OCI-LY7 (cell line): ENCODE measurements at regions not wholly inside any gene's neighbourhood (a gene's known extent, or its start where the extent isn't known, plus 50 kb on each side); places are given as distances from the start of the nearest gene placed in this dataset.
"Not testable (repeated sequence)": the region's sequence is repeated elsewhere in the genome, so short reads cannot be mapped to it uniquely, and the experiment has no call there.

Experiments
- BruUV-seq: library from RNA; stranded (reverse); fragments of 400-500 nt; replicated peaks from 2 replicates; lab custom pipeline; 2021; lab: Mats Ljungman, UMichigan
- CTCF ChIA-PET: fragments of 300-600 bp; sonication (Branson Sonifier 250); formaldehyde crosslinking; loops from one replicate; lab custom pipeline; 2022; ENCODE audit warnings: antibody characterized with exemption; ENCODE audit not compliant: unreplicated experiment; lab: Charles Lee
- POLR2A ChIA-PET: fragments of 300-600 bp; sonication (Branson Sonifier 250); formaldehyde crosslinking; loops from one replicate; lab custom pipeline; 2022; ENCODE audit warnings: antibody characterized with exemption; lab: Charles Lee
- DNase-seq: peaks from one replicate; pipeline ENCODE4 v3.0.0-alpha.2; 2015; ENCODE audit warnings: low spot score
- H2AFZ ChIP-seq: fragments of 200-600 bp; sonication (generic), shearing (Covaris generic); 2 replicates; pipeline ENCODE4 v1.6.1; 2014; ENCODE audit warnings: mild to moderate bottlenecking, antibody characterized with exemption, low read length, moderate library complexity
- H3K27ac ChIP-seq: fragments of 200-600 bp; sonication (generic); 2 replicates; pipeline ENCODE4 v1.5.1; 2014; ENCODE audit warnings: mixed run types, low read depth, mild to moderate bottlenecking, moderate library complexity, low read length, inconsistent platforms; ENCODE audit not compliant: poor library complexity, severe bottlenecking
- H3K36me3 ChIP-seq: fragments of 200-600 bp; sonication (generic); 2 replicates; pipeline ENCODE4 v1.6.1; 2014; ENCODE audit warnings: mild to moderate bottlenecking, antibody characterized with exemption, low read length, moderate library complexity, mixed read lengths; ENCODE audit not compliant: insufficient read depth
- H3K4me1 ChIP-seq: fragments of 200-600 bp; sonication (generic); 2 replicates; pipeline ENCODE4 v1.5.1; 2014; ENCODE audit warnings: mild to moderate bottlenecking, low read length; ENCODE audit not compliant: insufficient read depth, poor library complexity, severe bottlenecking
- H3K4me2 ChIP-seq: fragments of 200-600 bp; sonication (generic); 2 replicates; pipeline ENCODE4 v1.6.1; 2014; ENCODE audit warnings: mild to moderate bottlenecking, low read length
- H3K4me3 ChIP-seq: fragments of 200-600 bp; sonication (generic); 2 replicates; pipeline ENCODE4 v1.5.1; 2014; ENCODE audit warnings: mild to moderate bottlenecking, low read depth, low read length; ENCODE audit not compliant: poor library complexity, severe bottlenecking
- H3K79me2 ChIP-seq: fragments of 200-600 bp; sonication (generic); 2 replicates; pipeline ENCODE4 v1.6.1; 2016; ENCODE audit warnings: low read depth, mild to moderate bottlenecking, low read length, moderate library complexity, mixed read lengths; ENCODE audit not compliant: insufficient read depth
- H3K9me2 ChIP-seq: fragments of 200-600 bp; sonication (generic); 2 replicates; pipeline ENCODE4 v1.6.1; 2016; ENCODE audit warnings: mild to moderate bottlenecking, low read length, mixed read lengths; ENCODE audit not compliant: insufficient read depth
- H3K9me3 ChIP-seq: fragments of 200-600 bp; sonication (generic); 2 replicates; pipeline ENCODE4 v1.6.1; 2014; ENCODE audit warnings: mild to moderate bottlenecking, mixed run types, low read length, mixed read lengths
- H4K20me1 ChIP-seq: fragments of 200-600 bp; sonication (generic); 2 replicates; pipeline ENCODE4 v1.6.1; 2014; ENCODE audit warnings: mild to moderate bottlenecking, antibody characterized with exemption, low read length, moderate library complexity, mixed read lengths; ENCODE audit not compliant: insufficient read depth
- intact Hi-C: fragments of 100-400 bp; cut with micrococcal nuclease; formaldehyde crosslinking; loops from one replicate; pipeline ENCODE4 v1.10.0; 2022; ENCODE audit not compliant: unreplicated experiment

- intact Hi-C loops, DNase-seq, CTCF ChIA-PET, H3K27ac ChIP-seq, BruUV-seq, H3K4me2 ChIP-seq, H2AFZ ChIP-seq, H3K9me3 ChIP-seq, H4K20me1 ChIP-seq, H3K79me2 ChIP-seq, H3K4me1 ChIP-seq, H3K9me2 ChIP-seq, H3K4me3 ChIP-seq, POLR2A ChIA-PET, H3K36me3 ChIP-seq: not testable (repeated sequence)
Observed at GRCh38 chr14:19201394-19202052, 232.6 kb downstream of the POTEG start.

GRCh38 chr14:19202053-19202442 is 232.1 kb downstream of the POTEG start:
- intact Hi-C loops, H3K79me2 ChIP-seq, BruUV-seq, H3K4me2 ChIP-seq, H3K9me2 ChIP-seq, H3K4me1 ChIP-seq, H3K9me3 ChIP-seq, H2AFZ ChIP-seq, H4K20me1 ChIP-seq, DNase-seq, H3K4me3 ChIP-seq, CTCF ChIA-PET, POLR2A ChIA-PET, H3K27ac ChIP-seq, H3K36me3 ChIP-seq: not testable (repeated sequence)

- H3K9me2 ChIP-seq, DNase-seq, H3K9me3 ChIP-seq, H4K20me1 ChIP-seq, H3K4me2 ChIP-seq, CTCF ChIA-PET, H3K4me1 ChIP-seq, H3K79me2 ChIP-seq, POLR2A ChIA-PET, H3K36me3 ChIP-seq, intact Hi-C loops, H2AFZ ChIP-seq, H3K27ac ChIP-seq, H3K4me3 ChIP-seq, BruUV-seq: not testable (repeated sequence)
Observed at GRCh38 chr14:19203250-19203972, 230.7 kb downstream of the POTEG start.

DNA sequence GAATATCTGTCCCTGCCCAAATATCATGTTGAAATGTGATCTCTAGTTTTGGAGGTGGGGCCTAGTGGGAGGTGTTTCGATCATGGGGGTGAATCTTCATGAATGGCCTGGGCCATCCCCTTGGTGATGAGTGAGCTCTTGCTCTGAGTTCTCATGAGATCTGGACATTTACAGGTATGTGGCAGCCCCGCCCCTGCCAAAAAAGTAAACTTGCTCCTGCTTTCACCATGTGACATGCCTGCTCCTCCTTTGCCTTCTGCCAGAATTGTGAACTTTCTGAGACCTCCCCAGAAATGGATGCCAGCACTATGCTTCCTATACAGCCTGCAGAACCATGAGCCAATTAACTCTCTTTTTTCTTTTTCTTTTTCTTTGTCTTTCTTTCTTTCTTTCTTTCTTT is 229.3 kb downstream of the POTEG start:
- DNase-seq, H3K79me2 ChIP-seq, H4K20me1 ChIP-seq, intact Hi-C loops, H3K9me2 ChIP-seq, H3K4me2 ChIP-seq, H3K9me3 ChIP-seq, H2AFZ ChIP-seq, CTCF ChIA-PET, POLR2A ChIA-PET, H3K4me1 ChIP-seq, BruUV-seq, H3K36me3 ChIP-seq, H3K4me3 ChIP-seq, H3K27ac ChIP-seq: not testable (repeated sequence)

- DNase-seq, BruUV-seq, H3K9me2 ChIP-seq, H3K4me1 ChIP-seq, H3K4me3 ChIP-seq, H3K79me2 ChIP-seq, H3K36me3 ChIP-seq, CTCF ChIA-PET, H2AFZ ChIP-seq, intact Hi-C loops, H4K20me1 ChIP-seq, H3K27ac ChIP-seq, H3K9me3 ChIP-seq, H3K4me2 ChIP-seq, POLR2A ChIA-PET: not testable (repeated sequence)
Observed at GRCh38 chr14:19216480-19216879, 217.7 kb downstream of the POTEG start.

DNA sequence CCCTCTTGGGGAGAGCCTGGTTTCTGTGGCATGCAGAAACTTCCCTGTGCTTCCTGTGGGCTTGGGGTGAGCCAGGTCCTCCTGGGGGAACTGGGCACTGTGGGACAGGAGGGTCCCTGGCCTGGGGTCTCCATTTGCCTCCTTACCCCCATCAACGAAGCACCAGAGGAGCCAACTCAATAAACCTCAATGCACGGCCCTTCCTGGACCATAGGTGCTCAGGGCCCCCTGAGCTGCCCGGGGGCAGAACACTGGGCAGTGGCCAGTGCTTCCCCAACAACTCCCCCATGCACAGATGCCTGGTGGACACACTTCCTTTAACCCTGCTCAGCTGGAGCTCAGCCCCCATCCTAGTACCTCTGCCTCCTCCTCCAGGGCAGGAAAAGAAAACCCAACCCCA is 214.7 kb downstream of the POTEG start:
- H3K79me2 ChIP-seq, BruUV-seq, intact Hi-C loops, H4K20me1 ChIP-seq, POLR2A ChIA-PET, DNase-seq, H3K36me3 ChIP-seq, H3K9me3 ChIP-seq, H2AFZ ChIP-seq, CTCF ChIA-PET, H3K4me2 ChIP-seq, H3K4me3 ChIP-seq, H3K4me1 ChIP-seq, H3K9me2 ChIP-seq, H3K27ac ChIP-seq: not testable (repeated sequence)
